Middle frontal gyrus (tissue), 1 donor: ENCODE measurements at regions not wholly inside any gene's neighbourhood (a gene's known extent, or its start where the extent isn't known, plus 50 kb on each side); places are given as distances from the start of the nearest gene placed in this dataset.
"Not testable (repeated sequence)": the region's sequence is repeated elsewhere in the genome, so short reads cannot be mapped to it uniquely, and the experiment has no call there.

Experiments used
- DNase-seq: peaks from one replicate; pipeline ENCODE4 v3.0.0-alpha.2; 2015; ENCODE audit warnings: low spot score; ENCODE audit errors: extremely low spot score

DNA sequence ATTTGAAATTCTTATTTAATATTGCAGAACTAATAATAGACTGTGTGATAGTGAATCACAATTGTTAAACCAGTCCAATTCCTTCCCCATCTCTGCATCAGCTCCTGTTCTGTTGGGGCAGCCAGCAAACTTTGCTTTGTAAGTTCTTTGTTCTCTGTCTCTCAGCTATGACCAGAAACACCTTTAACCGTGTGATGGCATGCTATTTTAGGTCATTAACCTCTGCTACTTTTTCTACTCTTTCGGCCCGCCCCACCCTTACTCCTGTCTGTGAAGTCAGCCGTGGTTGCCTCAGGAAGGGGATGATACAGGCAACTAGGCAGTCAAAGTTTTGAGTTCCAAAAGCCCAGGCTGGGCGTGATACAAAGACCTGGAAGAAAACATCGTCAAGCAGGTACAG, 51.3 kb upstream of the EGFL6 start:
- no peak for DNase-seq

- DNase-seq, result no peak
These were observed 54.0 kb upstream of the EGFL6 start for GRCh38 chrX:13515211-13515930.

- no peak for DNase-seq
These were observed 57.5 kb upstream of the EGFL6 start for GRCh38 chrX:13511944-13512330.

GRCh38 chrX:13511241-13511943, 58.0 kb upstream of the EGFL6 start:
- DNase-seq, result no peak

DNA sequence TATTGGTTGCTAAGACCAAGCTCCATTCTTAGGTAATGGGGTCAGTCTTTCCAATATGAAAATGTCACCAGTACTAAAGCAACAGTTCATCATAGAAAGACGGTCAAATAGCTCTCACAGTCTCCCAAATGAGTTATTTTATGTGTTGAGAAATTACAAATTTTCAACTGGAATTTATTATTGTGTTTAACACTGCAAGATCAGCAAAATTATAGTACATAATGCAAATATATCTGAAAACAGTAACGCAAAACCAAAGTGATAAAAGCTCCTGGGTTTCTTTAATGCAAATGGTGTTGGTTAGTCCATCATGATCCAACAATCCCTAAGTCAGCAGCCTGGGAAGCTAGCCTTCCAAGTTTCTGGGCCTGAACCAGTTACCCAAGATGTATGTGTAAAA, 61.5 kb upstream of the EGFL6 start:
- no peak for DNase-seq

- no peak for DNase-seq
These were observed 62.8 kb upstream of the EGFL6 start for GRCh38 chrX:13506574-13506973.

DNA sequence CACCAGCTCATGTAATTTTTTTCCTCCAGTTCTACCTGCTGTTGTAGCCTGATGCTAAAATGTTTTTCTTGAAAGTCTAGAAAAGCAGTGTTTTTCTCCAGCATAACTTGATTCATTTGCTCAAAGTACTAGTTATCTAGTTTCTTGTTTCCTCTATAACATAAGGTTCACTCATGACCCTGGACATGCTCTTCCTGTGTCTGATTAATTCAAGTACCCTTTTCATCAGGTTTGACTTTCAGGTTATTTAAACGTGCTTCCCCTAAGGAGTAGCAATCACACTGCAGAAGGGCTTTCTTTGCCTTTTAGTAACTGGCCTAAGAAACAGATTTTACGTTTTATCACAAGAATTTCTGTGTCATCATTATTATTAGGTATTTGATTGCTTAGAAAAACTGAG, 66.8 kb upstream of the EGFL6 start:
- no peak for DNase-seq

DNA sequence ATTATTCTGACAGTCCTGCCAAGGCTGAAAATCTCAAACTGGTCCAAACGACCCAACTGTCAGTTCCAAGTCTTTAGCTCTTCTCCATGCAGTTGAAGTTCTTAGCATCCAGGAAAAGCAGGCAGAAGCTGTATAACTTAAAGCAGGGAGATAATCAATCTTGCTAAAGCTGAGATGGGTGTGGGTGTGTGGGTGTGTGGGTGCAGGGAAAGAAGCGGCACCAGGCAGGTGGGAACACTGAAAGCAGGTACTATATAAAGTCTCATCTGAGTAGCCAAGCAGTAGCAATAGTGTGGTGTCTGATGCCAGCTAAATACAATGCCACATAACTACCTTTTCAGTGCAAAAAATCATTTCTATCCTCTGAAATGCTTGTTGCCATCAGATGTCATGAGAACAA, 69.7 kb upstream of the EGFL6 start:
- DNase-seq, result no peak

DNA sequence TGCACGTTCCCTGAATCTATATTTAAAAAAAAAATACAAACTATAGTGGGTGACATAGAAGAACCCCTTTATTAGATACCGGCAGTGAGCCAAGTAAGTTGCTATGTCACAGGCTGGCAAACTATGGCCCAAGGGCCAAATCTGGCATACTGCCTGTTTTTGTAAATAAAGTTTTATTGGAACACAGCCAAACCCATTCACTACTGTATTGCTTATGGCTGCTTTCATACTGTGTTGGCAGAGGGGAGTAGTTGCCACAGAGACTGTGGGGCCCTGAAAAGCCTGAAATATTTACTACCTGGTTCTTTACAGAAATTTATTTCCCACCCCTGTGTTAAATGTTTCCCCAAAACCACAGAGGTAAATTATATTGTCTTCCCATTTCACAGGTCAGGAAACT, 71.2 kb upstream of the EGFL6 start:
- no peak for DNase-seq

DNA sequence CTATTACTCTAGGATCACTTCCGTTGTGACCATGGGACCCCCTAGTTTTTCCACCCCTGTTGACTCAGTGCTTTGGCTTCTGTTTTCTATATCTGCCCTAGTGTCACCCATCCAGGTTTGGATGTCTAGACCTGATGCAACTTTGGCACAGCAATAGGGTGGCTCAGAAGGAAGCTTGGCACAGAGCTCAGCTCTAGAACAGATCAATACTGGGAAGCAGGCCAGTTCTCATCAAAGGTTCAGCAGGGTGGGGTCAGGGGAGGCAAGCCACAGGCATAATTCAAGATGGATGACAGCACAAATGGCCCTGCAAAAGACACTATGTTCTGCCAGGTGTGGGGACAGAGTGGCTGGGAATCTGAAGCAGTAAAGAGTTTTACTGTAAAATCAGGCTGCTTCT, 74.2 kb upstream of the EGFL6 start:
- DNase-seq, result no peak

- DNase-seq, result no peak
These were observed 74.8 kb upstream of the EGFL6 start for GRCh38 chrX:13494562-13494961.

GRCh38 chrX:13493659-13494058, 75.7 kb upstream of the EGFL6 start:
- DNase-seq, result no peak

DNA sequence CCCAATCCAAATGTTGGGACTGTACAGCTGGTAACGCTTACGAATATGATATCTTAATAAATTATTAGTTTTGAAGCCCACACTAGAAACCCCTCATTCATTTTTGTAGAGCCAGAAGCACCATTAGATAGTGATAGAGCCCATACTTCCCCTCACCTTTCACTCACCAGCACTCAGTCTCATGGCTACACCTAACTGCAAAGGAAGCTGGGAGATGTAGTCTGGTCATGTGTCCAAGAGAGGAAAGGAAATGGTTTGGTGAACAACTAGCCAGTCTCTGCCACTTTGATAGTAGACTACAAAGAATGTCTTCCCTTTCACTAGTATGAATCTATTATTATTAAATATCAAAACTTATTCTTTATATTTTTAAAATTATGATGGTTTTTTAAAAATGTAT, 77.1 kb upstream of the EGFL6 start:
- DNase-seq, result no peak

- no peak for DNase-seq
These were observed 78.3 kb upstream of the EGFL6 start for GRCh38 chrX:13491061-13491460.

- no peak for DNase-seq
These were observed 79.9 kb upstream of the EGFL6 start for GRCh38 chrX:13489454-13489853.

DNA sequence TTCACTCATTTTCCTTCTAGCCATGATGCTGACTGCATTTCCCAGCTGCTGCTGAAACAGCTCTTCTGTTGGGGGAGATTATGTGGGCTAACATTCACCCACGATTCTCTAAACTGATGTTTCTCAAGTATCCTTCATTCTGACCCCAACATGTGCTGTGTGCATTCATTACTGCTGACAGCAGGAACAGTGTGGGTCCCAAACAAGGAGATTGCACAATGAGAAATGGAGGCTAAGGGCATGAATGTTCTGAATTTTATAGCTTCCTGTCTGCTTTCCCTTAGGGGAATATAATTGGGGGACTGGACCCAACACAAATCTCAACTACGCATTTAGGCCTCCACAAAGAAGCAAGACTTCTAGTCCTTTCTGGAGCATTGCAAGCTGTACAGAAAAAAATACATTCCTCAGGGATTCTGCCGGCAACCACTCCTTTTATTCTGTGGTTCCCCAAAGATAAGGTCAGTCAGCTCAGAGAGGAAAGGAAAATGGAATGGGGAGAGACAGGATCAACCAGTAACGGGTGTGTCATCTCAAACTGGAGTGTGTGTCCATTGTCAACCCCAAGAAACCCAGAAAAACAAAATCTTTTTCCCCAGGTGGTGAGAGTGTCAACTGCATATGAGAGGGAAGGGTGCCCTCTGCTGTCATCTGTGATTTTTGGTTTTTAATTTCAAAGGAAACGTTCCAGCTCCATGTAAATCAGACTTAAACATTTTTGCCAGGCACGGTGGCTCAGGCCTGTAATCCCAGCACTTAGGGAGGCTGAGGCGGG, 81.5 kb upstream of the EGFL6 start:
- DNase-seq, result peak; percentile 37

DNA sequence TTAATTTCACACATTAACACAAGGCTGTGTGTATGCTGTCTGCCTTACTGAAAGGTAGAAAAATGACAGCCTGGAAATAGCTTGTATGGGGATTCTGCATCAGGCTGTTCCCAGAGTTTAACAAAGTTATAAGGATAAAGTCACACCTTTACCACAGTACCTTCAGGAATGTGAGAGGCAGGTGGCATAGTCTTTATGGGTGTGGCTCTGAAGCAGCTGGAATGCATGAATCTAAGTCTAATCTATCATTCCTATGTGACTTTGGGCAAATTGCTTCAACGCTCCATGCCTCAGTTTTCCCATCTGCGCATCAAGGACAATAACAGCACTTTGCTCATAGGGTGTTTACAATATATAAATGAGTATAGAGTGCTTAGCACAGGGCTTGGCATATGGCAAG, 84.2 kb upstream of the EGFL6 start:
- DNase-seq, result no peak

DNA sequence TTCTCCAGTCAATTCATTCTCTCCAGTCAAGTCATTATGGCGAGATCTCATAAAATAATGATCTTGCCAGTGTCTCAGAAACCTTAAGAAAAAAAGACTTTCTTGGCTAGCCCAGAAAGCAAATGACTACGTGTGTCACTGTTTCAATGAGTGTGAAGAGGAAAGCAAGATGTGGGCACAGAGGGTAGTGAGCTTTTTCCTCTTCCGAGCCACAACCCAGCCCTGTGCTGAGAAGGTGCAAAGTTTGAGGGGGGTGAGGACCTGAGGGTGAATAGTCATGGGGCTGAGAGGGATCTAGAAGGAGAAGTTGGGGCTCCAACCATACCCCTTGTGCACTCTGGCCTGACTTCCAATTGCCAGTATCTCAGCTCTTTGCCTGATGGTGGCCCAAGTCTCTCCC, 85.6 kb upstream of the EGFL6 start:
- no peak for DNase-seq

GRCh38 chrX:13482746-13483541, 86.5 kb upstream of the EGFL6 start:
- no peak for DNase-seq

- DNase-seq, result not testable (repeated sequence)
These were observed 88.6 kb upstream of the EGFL6 start for GRCh38 chrX:13480780-13481179.

DNA sequence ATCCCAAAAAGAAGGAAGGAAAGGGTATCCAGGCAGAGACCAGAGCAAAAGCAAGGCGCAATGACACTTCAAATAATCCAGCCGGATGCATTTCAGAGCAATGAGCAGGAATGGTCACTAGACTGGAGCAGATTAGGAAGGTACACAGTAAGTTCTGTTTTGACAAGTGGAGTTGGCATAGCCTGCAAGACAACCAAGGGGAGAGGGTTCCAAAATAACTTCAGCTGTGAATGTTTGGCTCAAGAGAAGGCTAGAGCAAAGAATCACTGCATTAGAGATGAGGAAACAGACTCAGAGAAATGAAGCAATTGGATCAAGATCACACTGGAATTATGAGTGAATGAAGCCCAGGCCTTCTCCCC, 90.0 kb upstream of the EGFL6 start:
- no peak for DNase-seq
